ENCODE measurements at regions not wholly inside any gene's neighbourhood (a gene's known extent, or its start where the extent isn't known, plus 50 kb on each side); places are given as distances from the start of the nearest gene placed in this dataset.

DNA sequence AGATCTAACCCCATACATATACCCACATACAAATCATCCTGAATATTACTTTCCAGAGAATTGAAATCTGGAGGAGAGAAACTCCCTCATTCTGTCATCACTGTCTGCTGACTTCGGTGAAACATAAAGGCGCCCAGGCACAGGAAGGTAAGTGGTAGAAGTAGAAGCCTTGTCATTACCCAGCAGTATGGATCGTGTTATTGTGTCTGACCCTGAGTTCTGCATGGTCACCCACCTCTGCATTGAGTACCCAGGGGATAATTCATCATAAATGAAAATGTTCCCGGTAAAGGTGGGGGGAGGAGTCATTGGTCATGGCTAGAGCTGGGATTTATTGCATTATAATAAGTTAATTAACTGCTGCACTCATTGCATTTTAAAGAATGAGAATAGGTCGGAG, 342.6 kb upstream of the PKN2 start:
- TF ChIP-seq, protein P1, sequence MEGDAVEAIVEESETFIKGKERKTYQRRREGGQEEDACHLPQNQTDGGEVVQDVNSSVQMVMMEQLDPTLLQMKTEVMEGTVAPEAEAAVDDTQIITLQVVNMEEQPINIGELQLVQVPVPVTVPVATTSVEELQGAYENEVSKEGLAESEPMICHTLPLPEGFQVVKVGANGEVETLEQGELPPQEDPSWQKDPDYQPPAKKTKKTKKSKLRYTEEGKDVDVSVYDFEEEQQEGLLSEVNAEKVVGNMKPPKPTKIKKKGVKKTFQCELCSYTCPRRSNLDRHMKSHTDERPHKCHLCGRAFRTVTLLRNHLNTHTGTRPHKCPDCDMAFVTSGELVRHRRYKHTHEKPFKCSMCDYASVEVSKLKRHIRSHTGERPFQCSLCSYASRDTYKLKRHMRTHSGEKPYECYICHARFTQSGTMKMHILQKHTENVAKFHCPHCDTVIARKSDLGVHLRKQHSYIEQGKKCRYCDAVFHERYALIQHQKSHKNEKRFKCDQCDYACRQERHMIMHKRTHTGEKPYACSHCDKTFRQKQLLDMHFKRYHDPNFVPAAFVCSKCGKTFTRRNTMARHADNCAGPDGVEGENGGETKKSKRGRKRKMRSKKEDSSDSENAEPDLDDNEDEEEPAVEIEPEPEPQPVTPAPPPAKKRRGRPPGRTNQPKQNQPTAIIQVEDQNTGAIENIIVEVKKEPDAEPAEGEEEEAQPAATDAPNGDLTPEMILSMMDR (IDR thresholded peaks at IDR 0.05; ENCODE audit: insufficient read depth, low read length), result no peak
- TF ChIP-seq GABPA (IDR thresholded peaks at IDR 0.05; ENCODE audit: low read depth) (no peak), POLR2AphosphoS5 (IDR thresholded peaks at IDR 0.05; ENCODE audit: low read depth) (no peak), SPI1 (IDR thresholded peaks at IDR 0.05; ENCODE audit: borderline replicate concordance, low read depth) (no peak)
- TF ChIP-seq, protein P2, sequence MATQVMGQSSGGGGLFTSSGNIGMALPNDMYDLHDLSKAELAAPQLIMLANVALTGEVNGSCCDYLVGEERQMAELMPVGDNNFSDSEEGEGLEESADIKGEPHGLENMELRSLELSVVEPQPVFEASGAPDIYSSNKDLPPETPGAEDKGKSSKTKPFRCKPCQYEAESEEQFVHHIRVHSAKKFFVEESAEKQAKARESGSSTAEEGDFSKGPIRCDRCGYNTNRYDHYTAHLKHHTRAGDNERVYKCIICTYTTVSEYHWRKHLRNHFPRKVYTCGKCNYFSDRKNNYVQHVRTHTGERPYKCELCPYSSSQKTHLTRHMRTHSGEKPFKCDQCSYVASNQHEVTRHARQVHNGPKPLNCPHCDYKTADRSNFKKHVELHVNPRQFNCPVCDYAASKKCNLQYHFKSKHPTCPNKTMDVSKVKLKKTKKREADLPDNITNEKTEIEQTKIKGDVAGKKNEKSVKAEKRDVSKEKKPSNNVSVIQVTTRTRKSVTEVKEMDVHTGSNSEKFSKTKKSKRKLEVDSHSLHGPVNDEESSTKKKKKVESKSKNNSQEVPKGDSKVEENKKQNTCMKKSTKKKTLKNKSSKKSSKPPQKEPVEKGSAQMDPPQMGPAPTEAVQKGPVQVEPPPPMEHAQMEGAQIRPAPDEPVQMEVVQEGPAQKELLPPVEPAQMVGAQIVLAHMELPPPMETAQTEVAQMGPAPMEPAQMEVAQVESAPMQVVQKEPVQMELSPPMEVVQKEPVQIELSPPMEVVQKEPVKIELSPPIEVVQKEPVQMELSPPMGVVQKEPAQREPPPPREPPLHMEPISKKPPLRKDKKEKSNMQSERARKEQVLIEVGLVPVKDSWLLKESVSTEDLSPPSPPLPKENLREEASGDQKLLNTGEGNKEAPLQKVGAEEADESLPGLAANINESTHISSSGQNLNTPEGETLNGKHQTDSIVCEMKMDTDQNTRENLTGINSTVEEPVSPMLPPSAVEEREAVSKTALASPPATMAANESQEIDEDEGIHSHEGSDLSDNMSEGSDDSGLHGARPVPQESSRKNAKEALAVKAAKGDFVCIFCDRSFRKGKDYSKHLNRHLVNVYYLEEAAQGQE (IDR thresholded peaks at IDR 0.05; ENCODE audit: insufficient replicate concordance, low read depth), result no peak

Measured in HL-60 (cell line).